ENCODE measurements at regions not wholly inside any gene's neighbourhood (a gene's known extent, or its start where the extent isn't known, plus 50 kb on each side); places are given as distances from the start of the nearest gene placed in this dataset.

DNA sequence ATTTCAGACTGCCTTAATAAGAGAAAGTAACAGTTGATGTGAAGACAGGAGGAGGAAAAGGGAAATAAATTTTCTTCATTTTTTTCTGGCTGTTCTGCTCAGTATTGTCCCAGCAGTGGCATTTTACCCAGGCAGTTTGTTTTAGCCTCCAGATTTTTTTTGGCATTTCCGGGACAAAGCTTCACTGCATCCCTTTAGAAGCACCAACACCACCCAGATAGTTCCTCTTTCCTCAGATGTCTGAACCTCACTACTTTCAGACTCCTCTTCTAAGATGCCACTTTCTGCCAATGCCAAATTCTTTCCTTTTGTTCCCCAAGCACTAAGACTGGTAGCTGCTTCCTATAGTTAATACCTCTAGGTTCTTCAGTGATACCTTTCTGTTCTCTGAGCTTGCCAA lies 480.1 kb upstream of the SLC10A2 start:
- TF ChIP-seq, protein P1, sequence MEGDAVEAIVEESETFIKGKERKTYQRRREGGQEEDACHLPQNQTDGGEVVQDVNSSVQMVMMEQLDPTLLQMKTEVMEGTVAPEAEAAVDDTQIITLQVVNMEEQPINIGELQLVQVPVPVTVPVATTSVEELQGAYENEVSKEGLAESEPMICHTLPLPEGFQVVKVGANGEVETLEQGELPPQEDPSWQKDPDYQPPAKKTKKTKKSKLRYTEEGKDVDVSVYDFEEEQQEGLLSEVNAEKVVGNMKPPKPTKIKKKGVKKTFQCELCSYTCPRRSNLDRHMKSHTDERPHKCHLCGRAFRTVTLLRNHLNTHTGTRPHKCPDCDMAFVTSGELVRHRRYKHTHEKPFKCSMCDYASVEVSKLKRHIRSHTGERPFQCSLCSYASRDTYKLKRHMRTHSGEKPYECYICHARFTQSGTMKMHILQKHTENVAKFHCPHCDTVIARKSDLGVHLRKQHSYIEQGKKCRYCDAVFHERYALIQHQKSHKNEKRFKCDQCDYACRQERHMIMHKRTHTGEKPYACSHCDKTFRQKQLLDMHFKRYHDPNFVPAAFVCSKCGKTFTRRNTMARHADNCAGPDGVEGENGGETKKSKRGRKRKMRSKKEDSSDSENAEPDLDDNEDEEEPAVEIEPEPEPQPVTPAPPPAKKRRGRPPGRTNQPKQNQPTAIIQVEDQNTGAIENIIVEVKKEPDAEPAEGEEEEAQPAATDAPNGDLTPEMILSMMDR (IDR thresholded peaks at IDR 0.05; ENCODE audit: control extremely low read depth in 1 of 3, insufficient read depth in 1 of 3, low read depth in 1 of 3, low read length in 3 of 3): no peak
- TF ChIP-seq SP1 (IDR thresholded peaks at IDR 0.05; ENCODE audit: low read depth, low read length) (no peak), GABPA (IDR thresholded peaks at IDR 0.05; ENCODE audit: borderline replicate concordance, insufficient read depth, low read length) (no peak), JUN (IDR thresholded peaks at IDR 0.05; ENCODE audit: low read depth, low read length) (no peak)
- TF ChIP-seq, protein P2, sequence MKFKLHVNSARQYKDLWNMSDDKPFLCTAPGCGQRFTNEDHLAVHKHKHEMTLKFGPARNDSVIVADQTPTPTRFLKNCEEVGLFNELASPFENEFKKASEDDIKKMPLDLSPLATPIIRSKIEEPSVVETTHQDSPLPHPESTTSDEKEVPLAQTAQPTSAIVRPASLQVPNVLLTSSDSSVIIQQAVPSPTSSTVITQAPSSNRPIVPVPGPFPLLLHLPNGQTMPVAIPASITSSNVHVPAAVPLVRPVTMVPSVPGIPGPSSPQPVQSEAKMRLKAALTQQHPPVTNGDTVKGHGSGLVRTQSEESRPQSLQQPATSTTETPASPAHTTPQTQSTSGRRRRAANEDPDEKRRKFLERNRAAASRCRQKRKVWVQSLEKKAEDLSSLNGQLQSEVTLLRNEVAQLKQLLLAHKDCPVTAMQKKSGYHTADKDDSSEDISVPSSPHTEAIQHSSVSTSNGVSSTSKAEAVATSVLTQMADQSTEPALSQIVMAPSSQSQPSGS (IDR thresholded peaks at IDR 0.05; ENCODE audit: low read length): no peak
